Smooth muscle cell (in vitro differentiated cells): ENCODE measurements at regions not wholly inside any gene's neighbourhood (a gene's known extent, or its start where the extent isn't known, plus 50 kb on each side); places are given as distances from the start of the nearest gene placed in this dataset.

Source experiments
- DNase-seq: peaks from one replicate; lab custom pipeline; 2025; ENCODE audit not compliant: unreplicated experiment; lab: John Stamatoyannopoulos, UW
- H2AFZ ChIP-seq: fragments of 200-600 bp; sonication (generic); 2 replicates; pipeline ENCODE4 v1.6.0; 2016; ENCODE audit warnings: antibody characterized with exemption, low read depth, mild to moderate bottlenecking
- H3F3A ChIP-seq: fragments of 200-600 bp; sonication (generic); 2 replicates; pipeline ENCODE4 v1.6.0; 2017; ENCODE audit warnings: antibody characterized with exemption, low read depth
- H3K27ac ChIP-seq: fragments of 200-600 bp; sonication (generic); 2 replicates; pipeline ENCODE4 v1.5.1; 2016; ENCODE audit warnings: low read depth, mild to moderate bottlenecking
- H3K27me3 ChIP-seq: fragments of 200-600 bp; sonication (generic); 2 replicates; pipeline ENCODE4 v1.6.1; 2016; ENCODE audit warnings: low read depth, mild to moderate bottlenecking
- H3K36me3 ChIP-seq: fragments of 200-600 bp; sonication (generic); 2 replicates; pipeline ENCODE4 v1.5.1; 2016; ENCODE audit warnings: low read depth
- H3K4me1 ChIP-seq: fragments of 200-600 bp; sonication (generic); 2 replicates; pipeline ENCODE4 v1.5.1; 2016; ENCODE audit warnings: low read depth
- H3K4me2 ChIP-seq: fragments of 200-600 bp; sonication (generic); 2 replicates; pipeline ENCODE4 v1.6.0; 2016; ENCODE audit warnings: mild to moderate bottlenecking
- H3K4me3 ChIP-seq: fragments of 200-600 bp; sonication (generic); 2 replicates; pipeline ENCODE4 v1.5.1; 2016; ENCODE audit warnings: mild to moderate bottlenecking
- H3K79me2 ChIP-seq: fragments of 200-600 bp; sonication (generic); 2 replicates; pipeline ENCODE4 v1.6.0; 2016; ENCODE audit warnings: low read depth, mild to moderate bottlenecking
- H3K9ac ChIP-seq: fragments of 200-600 bp; sonication (generic); 2 replicates; pipeline ENCODE4 v1.6.0; 2016; ENCODE audit warnings: low read depth
- H3K9me3 ChIP-seq: fragments of 200-600 bp; sonication (generic); replicated peaks from 2 replicates; pipeline ENCODE4 v1.5.1; 2016; ENCODE audit warnings: low read depth
- H4K20me1 ChIP-seq: fragments of 200-600 bp; sonication (generic); 2 replicates; pipeline ENCODE4 v1.6.0; 2016; ENCODE audit warnings: low read depth
- CTCF ChIP-seq: fragments of 200-600 bp; sonication (generic); IDR thresholded peaks from 2 replicates; pipeline ENCODE4 v1.5.1; 2017; ENCODE audit warnings: borderline replicate concordance, mild to moderate bottlenecking, antibody characterized with exemption; ENCODE audit not compliant: insufficient read depth, poor library complexity, severe bottlenecking
- WGBS: methylation state at CpG from one replicate; pipeline ENCODE4 v1.1.7; 2016; ENCODE audit warnings: low lambda C conversion rate; 5-methylcytosine and 5-hydroxymethylcytosine counted together

- Histone ChIP-seq H3K27me3 (no peaks in the 10 kb centered on the region), H2AFZ (no peak overlapping the region), H3K27ac (no peak overlapping the region), H3K4me1 (no peaks in the 10 kb centered on the region), H3K9me3 (no peaks in the 10 kb centered on the region), H3K4me2 (no peak overlapping the region), H3K4me3 (no peak overlapping the region), H3K36me3 (no peaks in the 10 kb centered on the region), H3K9ac (no peak overlapping the region), H3F3A (no peaks in the 10 kb centered on the region), H3K79me2 (no peaks in the 10 kb centered on the region), H4K20me1 (no peaks in the 10 kb centered on the region)
- no peak for TF ChIP-seq CTCF
- WGBS: 80% methylated on average over 5 of the region's 5 CpGs
- no peak for DNase-seq
Observed at GRCh38 chr3:187957165-187957581, 196.8 kb upstream of the LPP start.

- Histone ChIP-seq H3K4me1 (no peaks in the 10 kb centered on the region), H3F3A (no peaks in the 10 kb centered on the region)
- TF ChIP-seq CTCF: no peak
Observed at GRCh38 chr3:187957582-187957981, 196.4 kb upstream of the LPP start.

GRCh38 chr3:187958432-187959003 is 195.4 kb upstream of the LPP start:
- TF ChIP-seq CTCF: no peak
- WGBS: 96% methylated on average over 12 of the region's 12 CpGs
- Histone ChIP-seq H3K4me3 (no peak overlapping the region), H3K9me3 (no peaks in the 10 kb centered on the region), H3K27ac (no peak overlapping the region), H3K79me2 (no peaks in the 10 kb centered on the region), H3K36me3 (no peaks in the 10 kb centered on the region), H4K20me1 (no peaks in the 10 kb centered on the region), H3F3A (no peaks in the 10 kb centered on the region), H3K27me3 (no peaks in the 10 kb centered on the region), H3K9ac (no peak overlapping the region), H3K4me2 (no peak overlapping the region), H2AFZ (no peak overlapping the region), H3K4me1 (no peaks in the 10 kb centered on the region)
- DNase-seq: no peak

More at GRCh38 chr3:187957582-187957981, 196.4 kb upstream of the LPP start:
- no peak overlapping the region for H3K9ac ChIP-seq
- no peak overlapping the region for H3K4me3 ChIP-seq
- H3K27me3 ChIP-seq: no peaks in the 10 kb centered on the region
- H4K20me1 ChIP-seq: no peaks in the 10 kb centered on the region
- no peaks in the 10 kb centered on the region for H3K36me3 ChIP-seq
- H2AFZ ChIP-seq: no peak overlapping the region
- H3K27ac ChIP-seq: no peak overlapping the region
- no peaks in the 10 kb centered on the region for H3K9me3 ChIP-seq
- DNase-seq: no peak
- no peaks in the 10 kb centered on the region for H3K79me2 ChIP-seq
- no peak overlapping the region for H3K4me2 ChIP-seq

- 73% methylated on average over 2 of the region's 2 CpGs for WGBS
- H3K4me2 ChIP-seq: no peak overlapping the region
- H3K27ac ChIP-seq: no peak overlapping the region
- no peaks in the 10 kb centered on the region for H3K9me3 ChIP-seq
- peaks cover under 1% of the 10 kb centered on the region for H3K27me3 ChIP-seq
- no peak overlapping the region for H3K4me3 ChIP-seq
- H3F3A ChIP-seq: no peaks in the 10 kb centered on the region
- no peaks in the 10 kb centered on the region for H3K4me1 ChIP-seq
- no peak overlapping the region for H2AFZ ChIP-seq
- no peaks in the 10 kb centered on the region for H4K20me1 ChIP-seq
- no peaks in the 10 kb centered on the region for H3K36me3 ChIP-seq
- DNase-seq: no peak
- no peak for TF ChIP-seq CTCF
- no peak overlapping the region for H3K9ac ChIP-seq
- H3K79me2 ChIP-seq: no peaks in the 10 kb centered on the region
Observed at GRCh38 chr3:187960820-187961219, 193.1 kb upstream of the LPP start.
